ENCODE measurements at regions not wholly inside any gene's neighbourhood (a gene's known extent, or its start where the extent isn't known, plus 50 kb on each side); places are given as distances from the start of the nearest gene placed in this dataset.

DNA sequence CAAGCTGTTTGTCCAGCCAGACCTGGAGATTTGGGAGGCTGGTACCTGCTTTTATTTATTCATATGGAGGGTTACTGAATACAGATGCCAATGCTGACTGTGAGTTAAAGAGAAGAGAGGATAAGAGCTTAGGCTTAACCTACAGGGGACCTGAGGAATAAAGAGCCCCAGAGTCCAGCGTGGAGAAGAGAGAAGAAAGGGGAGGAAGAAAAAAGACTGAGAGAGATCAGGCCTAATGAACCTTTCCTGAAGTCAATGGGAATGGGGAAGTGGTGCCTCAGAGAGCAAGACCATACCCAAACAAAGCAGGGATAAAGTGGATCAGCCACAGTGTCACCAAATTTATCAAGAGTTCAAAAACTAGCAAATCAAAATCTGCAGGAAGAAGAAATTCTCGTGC lies 348.6 kb upstream of the KCNH7 start:
- Histone ChIP-seq H3K79me2 (ENCODE audit: insufficient read depth, low read length) (no peaks in the 10 kb centered on the region), H3K9me3 (ENCODE audit: low read length) (no peaks in the 10 kb centered on the region), H3K27me3 (ENCODE audit: insufficient read depth, low read length) (no peaks in the 10 kb centered on the region), H3K4me3 (ENCODE audit: low read depth, low read length, poor library complexity, severe bottlenecking) (no peak overlapping the region), H3K36me3 (ENCODE audit: insufficient read depth, low read length) (no peaks in the 10 kb centered on the region), H3K4me2 (ENCODE audit: low read length) (no peak overlapping the region), H3K9ac (ENCODE audit: low read length) (no peak overlapping the region), H4K20me1 (ENCODE audit: insufficient read depth, low read length) (no peaks in the 10 kb centered on the region), H3F3A (ENCODE audit: insufficient read depth, low read length) (no peaks in the 10 kb centered on the region), H2AFZ (ENCODE audit: low read length) (no peak overlapping the region), H3K9me2 (ENCODE audit: low read depth, low read length) (no peaks in the 10 kb centered on the region), H3K4me1 (ENCODE audit: insufficient read depth, low read length, severe bottlenecking) (no peaks in the 10 kb centered on the region), H3K27ac (ENCODE audit: low read depth, low read length, poor library complexity, severe bottlenecking) (no peak overlapping the region)
- TF ChIP-seq, protein P1, sequence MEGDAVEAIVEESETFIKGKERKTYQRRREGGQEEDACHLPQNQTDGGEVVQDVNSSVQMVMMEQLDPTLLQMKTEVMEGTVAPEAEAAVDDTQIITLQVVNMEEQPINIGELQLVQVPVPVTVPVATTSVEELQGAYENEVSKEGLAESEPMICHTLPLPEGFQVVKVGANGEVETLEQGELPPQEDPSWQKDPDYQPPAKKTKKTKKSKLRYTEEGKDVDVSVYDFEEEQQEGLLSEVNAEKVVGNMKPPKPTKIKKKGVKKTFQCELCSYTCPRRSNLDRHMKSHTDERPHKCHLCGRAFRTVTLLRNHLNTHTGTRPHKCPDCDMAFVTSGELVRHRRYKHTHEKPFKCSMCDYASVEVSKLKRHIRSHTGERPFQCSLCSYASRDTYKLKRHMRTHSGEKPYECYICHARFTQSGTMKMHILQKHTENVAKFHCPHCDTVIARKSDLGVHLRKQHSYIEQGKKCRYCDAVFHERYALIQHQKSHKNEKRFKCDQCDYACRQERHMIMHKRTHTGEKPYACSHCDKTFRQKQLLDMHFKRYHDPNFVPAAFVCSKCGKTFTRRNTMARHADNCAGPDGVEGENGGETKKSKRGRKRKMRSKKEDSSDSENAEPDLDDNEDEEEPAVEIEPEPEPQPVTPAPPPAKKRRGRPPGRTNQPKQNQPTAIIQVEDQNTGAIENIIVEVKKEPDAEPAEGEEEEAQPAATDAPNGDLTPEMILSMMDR (IDR thresholded peaks at IDR 0.05; ENCODE audit: low read length): no peak
- no peak for TF ChIP-seq EZH2 (IDR thresholded peaks at IDR 0.05; ENCODE audit: borderline replicate concordance, low read length)

DNA sequence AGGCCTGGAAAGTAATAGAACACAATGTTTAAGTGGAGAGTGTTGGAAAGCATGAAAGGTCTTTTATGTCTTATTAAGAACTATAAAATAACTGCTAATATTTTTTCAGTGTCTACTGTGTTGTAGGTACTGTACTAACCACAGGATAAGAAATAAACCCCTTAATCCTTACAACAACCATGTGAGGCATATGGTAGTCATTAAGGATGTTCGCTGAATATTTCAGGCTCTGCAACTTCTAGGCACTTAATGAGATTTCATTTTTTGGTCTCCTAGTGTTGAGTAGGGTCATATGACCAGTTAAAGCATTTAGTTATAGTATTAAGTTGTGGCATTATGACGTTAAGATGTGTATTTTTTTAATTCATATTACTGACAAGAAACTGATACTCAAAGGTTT lies 346.6 kb upstream of the KCNH7 start:
- H3K4me3 ChIP-seq (ENCODE audit: low read depth, low read length, poor library complexity, severe bottlenecking): no peak overlapping the region
- no peaks in the 10 kb centered on the region for H4K20me1 ChIP-seq (ENCODE audit: insufficient read depth, low read length)
- no peak overlapping the region for H2AFZ ChIP-seq (ENCODE audit: low read length)
- H3K36me3 ChIP-seq (ENCODE audit: insufficient read depth, low read length): no peaks in the 10 kb centered on the region
- H3F3A ChIP-seq (ENCODE audit: insufficient read depth, low read length): no peaks in the 10 kb centered on the region
- no peaks in the 10 kb centered on the region for H3K9me2 ChIP-seq (ENCODE audit: low read depth, low read length)
- no peak overlapping the region for H3K4me2 ChIP-seq (ENCODE audit: low read length)
- no peaks in the 10 kb centered on the region for H3K9me3 ChIP-seq (ENCODE audit: low read length)
- no peak overlapping the region for H3K9ac ChIP-seq (ENCODE audit: low read length)
- no peaks in the 10 kb centered on the region for H3K27me3 ChIP-seq (ENCODE audit: insufficient read depth, low read length)
- H3K27ac ChIP-seq (ENCODE audit: low read depth, low read length, poor library complexity, severe bottlenecking): no peak overlapping the region
- H3K79me2 ChIP-seq (ENCODE audit: insufficient read depth, low read length): no peaks in the 10 kb centered on the region
- TF ChIP-seq EZH2 (IDR thresholded peaks at IDR 0.05; ENCODE audit: borderline replicate concordance, low read length): no peak
- no peaks in the 10 kb centered on the region for H3K4me1 ChIP-seq (ENCODE audit: insufficient read depth, low read length, severe bottlenecking)

DNA sequence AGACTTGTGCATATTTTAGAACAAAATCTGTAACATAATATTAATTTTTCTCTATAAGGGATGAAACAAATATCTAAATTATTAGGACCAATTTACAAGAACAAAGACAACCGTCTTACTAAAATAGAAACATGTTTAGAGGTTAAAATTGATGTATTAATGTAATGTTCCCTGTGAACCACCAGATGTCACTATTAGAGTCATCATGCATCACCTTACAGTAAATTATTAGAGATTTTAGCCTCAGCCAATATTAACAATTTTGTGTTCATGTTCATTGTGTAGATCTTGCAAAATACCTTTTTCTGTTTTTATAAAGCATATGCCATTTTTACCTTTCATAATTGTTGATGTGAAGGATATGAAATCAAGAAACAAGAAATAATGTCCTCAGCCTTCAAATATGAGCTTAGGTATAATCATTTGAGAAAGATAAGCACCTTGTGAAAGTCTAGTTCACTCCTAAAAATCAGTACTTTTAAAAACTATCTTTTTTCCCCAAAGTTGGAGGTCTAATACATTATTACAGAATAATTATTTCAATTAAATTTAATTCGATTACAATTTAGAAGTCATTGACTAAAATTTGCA lies 344.3 kb upstream of the KCNH7 start:
- Histone ChIP-seq H3K4me1 (ENCODE audit: insufficient read depth, low read length, severe bottlenecking) (no peaks in the 10 kb centered on the region), H4K20me1 (ENCODE audit: insufficient read depth, low read length) (no peaks in the 10 kb centered on the region), H3K9me2 (ENCODE audit: low read depth, low read length) (no peaks in the 10 kb centered on the region), H3K36me3 (ENCODE audit: insufficient read depth, low read length) (no peaks in the 10 kb centered on the region), H3K4me3 (ENCODE audit: low read depth, low read length, poor library complexity, severe bottlenecking) (no peak overlapping the region), H3K9me3 (ENCODE audit: low read length) (no peaks in the 10 kb centered on the region), H3K4me2 (ENCODE audit: low read length) (no peak overlapping the region), H2AFZ (ENCODE audit: low read length) (no peak overlapping the region), H3K79me2 (ENCODE audit: insufficient read depth, low read length) (no peaks in the 10 kb centered on the region), H3K27ac (ENCODE audit: low read depth, low read length, poor library complexity, severe bottlenecking) (no peak overlapping the region), H3K27me3 (ENCODE audit: insufficient read depth, low read length) (no peaks in the 10 kb centered on the region), H3F3A (ENCODE audit: insufficient read depth, low read length) (no peaks in the 10 kb centered on the region), H3K9ac (ENCODE audit: low read length) (no peak overlapping the region)
- TF ChIP-seq, protein P1 (IDR thresholded peaks at IDR 0.05; ENCODE audit: low read length): peak; percentile 50; the same call in 1 of the 2 replicates
- no peak for TF ChIP-seq EZH2 (IDR thresholded peaks at IDR 0.05; ENCODE audit: borderline replicate concordance, low read length)

DNA sequence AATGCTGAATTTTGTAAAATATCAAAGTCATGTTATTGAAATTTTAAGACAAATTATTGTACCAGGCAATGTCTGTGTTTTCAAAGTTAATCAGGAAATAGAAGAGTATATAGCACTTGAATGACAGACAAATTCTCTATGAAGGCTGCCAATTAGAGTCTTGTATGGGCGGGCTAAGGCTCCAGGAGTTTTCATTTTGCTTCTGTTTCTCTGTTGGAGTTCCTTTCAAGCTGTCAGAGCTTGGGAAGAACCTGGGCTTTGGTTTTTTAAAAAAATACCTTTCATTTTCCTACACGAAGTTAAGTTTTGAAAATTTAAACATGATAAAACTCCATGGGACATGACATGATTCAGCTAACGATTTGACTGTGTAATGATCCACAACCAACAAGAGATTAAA lies 339.0 kb upstream of the KCNH7 start:
- TF ChIP-seq, protein P1 (IDR thresholded peaks at IDR 0.05; ENCODE audit: low read length): no peak
- TF ChIP-seq EZH2 (IDR thresholded peaks at IDR 0.05; ENCODE audit: borderline replicate concordance, low read length): no peak
- Histone ChIP-seq H2AFZ (ENCODE audit: low read length) (no peak overlapping the region), H3K36me3 (ENCODE audit: insufficient read depth, low read length) (no peaks in the 10 kb centered on the region), H4K20me1 (ENCODE audit: insufficient read depth, low read length) (no peaks in the 10 kb centered on the region), H3F3A (ENCODE audit: insufficient read depth, low read length) (no peaks in the 10 kb centered on the region), H3K79me2 (ENCODE audit: insufficient read depth, low read length) (no peaks in the 10 kb centered on the region), H3K4me2 (ENCODE audit: low read length) (no peak overlapping the region), H3K9ac (ENCODE audit: low read length) (no peak overlapping the region), H3K27me3 (ENCODE audit: insufficient read depth, low read length) (no peaks in the 10 kb centered on the region), H3K27ac (ENCODE audit: low read depth, low read length, poor library complexity, severe bottlenecking) (no peak overlapping the region), H3K4me1 (ENCODE audit: insufficient read depth, low read length, severe bottlenecking) (no peaks in the 10 kb centered on the region), H3K9me2 (ENCODE audit: low read depth, low read length) (no peaks in the 10 kb centered on the region), H3K9me3 (ENCODE audit: low read length) (no peaks in the 10 kb centered on the region), H3K4me3 (ENCODE audit: low read depth, low read length, poor library complexity, severe bottlenecking) (no peak overlapping the region)

Data from OCI-LY1 (cell line).